ENCODE measurements at regions not wholly inside any gene's neighbourhood (a gene's known extent, or its start where the extent isn't known, plus 50 kb on each side); places are given as distances from the start of the nearest gene placed in this dataset.

DNA sequence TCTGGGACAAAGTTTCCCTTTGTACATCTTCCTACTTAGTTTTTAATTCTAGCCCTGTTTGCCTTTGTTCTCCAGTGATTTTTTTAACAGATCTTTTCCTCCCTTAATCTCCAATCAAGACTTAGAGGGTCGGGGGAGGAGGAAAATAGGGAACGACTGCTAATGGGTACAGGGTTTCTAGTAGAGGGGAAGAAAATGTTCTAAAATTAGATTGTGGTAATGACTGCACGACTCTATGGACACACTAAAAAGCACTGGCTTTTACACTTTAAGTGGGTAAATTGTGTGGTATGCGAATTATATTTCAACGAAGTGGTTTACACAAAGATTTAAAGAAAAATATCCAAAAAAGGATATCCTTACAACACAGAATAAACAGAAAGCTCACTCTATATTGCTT, 110.0 kb upstream of the SPON1 start:
- TF ChIP-seq, protein P1, sequence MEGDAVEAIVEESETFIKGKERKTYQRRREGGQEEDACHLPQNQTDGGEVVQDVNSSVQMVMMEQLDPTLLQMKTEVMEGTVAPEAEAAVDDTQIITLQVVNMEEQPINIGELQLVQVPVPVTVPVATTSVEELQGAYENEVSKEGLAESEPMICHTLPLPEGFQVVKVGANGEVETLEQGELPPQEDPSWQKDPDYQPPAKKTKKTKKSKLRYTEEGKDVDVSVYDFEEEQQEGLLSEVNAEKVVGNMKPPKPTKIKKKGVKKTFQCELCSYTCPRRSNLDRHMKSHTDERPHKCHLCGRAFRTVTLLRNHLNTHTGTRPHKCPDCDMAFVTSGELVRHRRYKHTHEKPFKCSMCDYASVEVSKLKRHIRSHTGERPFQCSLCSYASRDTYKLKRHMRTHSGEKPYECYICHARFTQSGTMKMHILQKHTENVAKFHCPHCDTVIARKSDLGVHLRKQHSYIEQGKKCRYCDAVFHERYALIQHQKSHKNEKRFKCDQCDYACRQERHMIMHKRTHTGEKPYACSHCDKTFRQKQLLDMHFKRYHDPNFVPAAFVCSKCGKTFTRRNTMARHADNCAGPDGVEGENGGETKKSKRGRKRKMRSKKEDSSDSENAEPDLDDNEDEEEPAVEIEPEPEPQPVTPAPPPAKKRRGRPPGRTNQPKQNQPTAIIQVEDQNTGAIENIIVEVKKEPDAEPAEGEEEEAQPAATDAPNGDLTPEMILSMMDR (IDR thresholded peaks at IDR 0.05) = no peak

DNA sequence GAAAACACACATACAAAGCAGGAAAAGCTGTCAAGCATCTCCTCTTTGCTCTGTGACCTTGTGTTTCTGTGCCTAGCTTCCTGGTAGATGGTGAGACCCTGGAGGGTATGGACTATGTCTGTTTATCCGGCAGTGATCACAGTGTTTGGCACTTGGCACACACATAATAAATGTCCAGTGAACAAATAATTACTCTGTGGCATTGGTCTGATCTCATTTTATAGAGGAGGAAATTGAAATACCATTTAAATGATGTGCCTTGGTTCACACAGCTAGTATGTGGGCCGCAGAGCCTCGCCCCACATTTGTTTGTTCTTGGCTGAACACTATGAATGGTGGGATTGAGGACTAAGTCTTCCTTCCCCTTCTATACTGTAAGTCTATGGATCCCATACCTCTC, 104.7 kb upstream of the SPON1 start:
- TF ChIP-seq, protein P1 (IDR thresholded peaks at IDR 0.05) = no peak

DNA sequence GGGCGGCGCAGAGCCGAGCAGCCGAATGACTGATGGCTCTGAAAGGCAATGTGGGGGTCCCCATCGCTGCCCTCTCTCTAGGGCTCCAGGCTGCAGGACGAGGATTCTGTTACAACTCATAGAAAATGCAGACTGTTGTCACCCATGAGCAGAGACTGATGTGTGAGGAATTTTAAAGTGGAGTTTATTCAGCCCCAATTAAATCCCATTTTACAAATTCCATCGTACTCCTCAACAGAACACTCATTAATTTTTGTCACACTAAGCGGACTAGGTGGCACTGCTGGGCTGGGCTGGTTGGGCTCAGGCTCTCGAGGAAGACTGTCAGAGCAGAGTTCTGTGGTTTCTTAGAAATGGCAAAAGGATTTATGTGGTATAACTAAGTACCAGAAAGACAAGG, 102.6 kb upstream of the SPON1 start:
- TF ChIP-seq, protein P1 (IDR thresholded peaks at IDR 0.05) = no peak

DNA sequence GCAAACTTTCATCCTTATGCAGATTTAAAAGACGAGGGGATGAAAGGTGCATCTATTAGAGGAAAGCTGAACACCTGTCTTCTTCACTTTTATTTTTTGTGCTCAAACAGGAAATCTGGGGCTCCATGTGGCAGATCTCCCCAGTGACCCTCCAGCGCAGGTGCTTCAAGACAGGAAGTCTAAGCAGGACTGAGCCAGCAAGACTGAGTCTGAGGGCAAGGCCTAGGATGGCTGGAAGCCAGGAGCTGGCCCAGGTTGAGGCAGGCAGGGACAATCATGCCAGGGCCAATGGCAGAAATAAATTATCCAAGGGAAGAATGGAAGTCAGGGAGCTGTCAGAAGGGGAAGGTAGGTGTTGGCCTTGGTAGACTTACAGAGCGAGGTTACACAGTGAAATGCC, 101.1 kb upstream of the SPON1 start:
- TF ChIP-seq, protein P1 (IDR thresholded peaks at IDR 0.05) = no peak

DNA sequence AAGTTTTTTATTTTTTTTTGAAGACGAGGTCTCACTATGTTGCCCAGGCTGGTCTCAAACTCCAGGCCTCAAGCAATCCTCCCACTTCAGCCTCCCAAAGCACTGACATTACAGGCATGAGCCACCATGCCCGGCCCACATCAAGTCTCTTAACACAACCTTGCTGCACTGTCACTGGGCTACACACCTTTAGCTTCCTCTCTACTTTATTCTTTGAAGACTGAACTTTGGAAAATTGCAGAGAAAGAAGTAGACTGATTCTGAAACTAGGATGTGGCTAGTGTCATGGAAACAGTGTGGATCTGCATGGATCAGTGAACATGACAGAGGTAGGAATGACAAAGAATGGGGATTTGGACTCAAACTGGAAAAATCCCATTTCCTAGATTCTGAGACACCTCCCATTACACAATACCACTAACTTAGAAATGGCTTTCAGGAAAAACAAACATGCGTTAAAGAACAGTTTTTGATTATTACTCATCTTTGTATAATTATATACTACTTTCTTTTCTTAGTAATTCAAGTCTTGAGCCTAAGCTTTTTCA, 99.6 kb upstream of the SPON1 start:
- TF ChIP-seq, protein P1 (IDR thresholded peaks at IDR 0.05) = no peak

DNA sequence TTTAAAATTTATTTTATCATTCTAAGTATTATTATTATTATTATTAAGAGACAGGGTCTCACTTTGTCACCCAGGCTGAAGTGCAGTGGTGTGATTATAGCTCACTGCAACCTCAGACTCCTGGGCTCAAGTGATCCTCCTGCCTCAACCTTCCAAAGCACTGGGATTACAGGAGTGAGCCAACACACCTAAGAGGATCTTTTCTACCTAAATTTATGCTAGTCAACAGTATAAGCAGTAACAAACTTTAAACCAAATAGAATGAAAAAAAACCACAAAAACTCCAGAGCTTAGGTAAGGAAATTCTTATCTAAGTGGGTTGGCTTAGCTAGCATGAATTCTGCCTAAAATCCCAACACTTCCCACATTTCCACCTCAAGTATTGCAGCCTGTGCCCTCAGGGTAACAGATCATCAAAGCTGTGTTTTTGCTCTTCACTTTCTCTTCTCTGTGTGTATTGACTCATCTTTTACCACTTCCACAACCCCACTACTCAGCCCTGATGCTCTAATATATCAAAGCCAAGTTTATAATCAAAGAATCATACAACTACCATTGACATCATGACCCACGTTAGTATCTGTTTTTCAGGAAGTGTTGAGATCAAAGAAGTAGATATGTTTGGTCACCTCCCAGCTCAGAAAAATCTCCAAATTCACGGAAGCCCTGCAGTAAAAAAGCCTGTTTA, 93.7 kb upstream of the SPON1 start:
- TF ChIP-seq, protein P1 (IDR thresholded peaks at IDR 0.05) = no peak

DNA sequence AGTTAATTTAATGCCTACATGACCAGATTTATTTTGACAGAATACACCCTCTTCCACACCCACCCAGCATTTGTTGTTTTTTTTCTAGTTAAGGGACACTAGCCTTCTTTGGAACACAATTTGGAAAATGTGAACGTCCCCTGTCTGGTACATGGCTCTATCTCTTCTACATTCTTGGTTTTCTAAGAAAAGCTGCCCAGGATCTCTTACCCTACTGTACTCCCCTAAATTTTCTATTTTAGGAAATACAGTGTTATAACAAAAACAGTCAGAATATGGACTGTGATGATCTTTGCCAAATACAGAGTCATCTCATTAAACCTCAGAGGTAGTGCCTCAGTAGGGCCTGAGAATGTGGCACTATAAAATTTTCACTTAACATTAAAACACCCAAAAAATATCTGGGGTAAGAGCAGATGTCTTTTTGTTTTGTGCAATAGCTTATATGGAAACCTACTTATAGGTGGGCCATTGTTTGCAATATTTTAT, 93.1 kb upstream of the SPON1 start:
- TF ChIP-seq, protein P1 (IDR thresholded peaks at IDR 0.05) = no peak

Measured in LNCAP (cell line).